ENCODE measurements at regions not wholly inside any gene's neighbourhood (a gene's known extent, or its start where the extent isn't known, plus 50 kb on each side); places are given as distances from the start of the nearest gene placed in this dataset.

DNA sequence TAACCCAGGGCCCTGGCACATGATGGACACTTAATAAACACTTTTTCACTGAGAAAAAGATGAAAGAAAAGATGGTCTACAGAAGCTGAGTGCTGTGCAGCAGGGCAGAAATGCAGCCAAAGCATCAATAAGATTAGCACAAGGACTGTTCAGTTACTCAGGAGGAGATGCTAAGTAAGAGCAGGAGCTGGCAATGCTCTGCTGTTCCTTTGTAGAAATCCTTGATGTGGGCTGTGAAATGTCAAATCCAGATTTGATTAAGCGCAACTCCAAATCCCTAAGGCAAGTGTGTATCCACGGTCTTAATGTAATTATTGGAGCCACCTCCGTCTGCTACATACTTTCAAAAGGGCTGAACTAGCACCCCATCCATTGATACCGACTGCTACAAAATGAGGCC, 151.8 kb upstream of the BTG1 start:
- intact Hi-C loops (cut with micrococcal nuclease; ENCODE audit: unreplicated experiment), result no loop called here
- no TSS peak for BruUV-seq (replicated peaks)
- no peaks in the 10 kb centered on the region; the same call in 1 of the 2 replicates for H3K27me3 ChIP-seq (ENCODE audit: control insufficient read depth, insufficient read depth, low read length)
- TF ChIP-seq, protein P1, sequence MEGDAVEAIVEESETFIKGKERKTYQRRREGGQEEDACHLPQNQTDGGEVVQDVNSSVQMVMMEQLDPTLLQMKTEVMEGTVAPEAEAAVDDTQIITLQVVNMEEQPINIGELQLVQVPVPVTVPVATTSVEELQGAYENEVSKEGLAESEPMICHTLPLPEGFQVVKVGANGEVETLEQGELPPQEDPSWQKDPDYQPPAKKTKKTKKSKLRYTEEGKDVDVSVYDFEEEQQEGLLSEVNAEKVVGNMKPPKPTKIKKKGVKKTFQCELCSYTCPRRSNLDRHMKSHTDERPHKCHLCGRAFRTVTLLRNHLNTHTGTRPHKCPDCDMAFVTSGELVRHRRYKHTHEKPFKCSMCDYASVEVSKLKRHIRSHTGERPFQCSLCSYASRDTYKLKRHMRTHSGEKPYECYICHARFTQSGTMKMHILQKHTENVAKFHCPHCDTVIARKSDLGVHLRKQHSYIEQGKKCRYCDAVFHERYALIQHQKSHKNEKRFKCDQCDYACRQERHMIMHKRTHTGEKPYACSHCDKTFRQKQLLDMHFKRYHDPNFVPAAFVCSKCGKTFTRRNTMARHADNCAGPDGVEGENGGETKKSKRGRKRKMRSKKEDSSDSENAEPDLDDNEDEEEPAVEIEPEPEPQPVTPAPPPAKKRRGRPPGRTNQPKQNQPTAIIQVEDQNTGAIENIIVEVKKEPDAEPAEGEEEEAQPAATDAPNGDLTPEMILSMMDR (IDR thresholded peaks at IDR 0.05), result no peak
- TF ChIP-seq, protein P2, sequence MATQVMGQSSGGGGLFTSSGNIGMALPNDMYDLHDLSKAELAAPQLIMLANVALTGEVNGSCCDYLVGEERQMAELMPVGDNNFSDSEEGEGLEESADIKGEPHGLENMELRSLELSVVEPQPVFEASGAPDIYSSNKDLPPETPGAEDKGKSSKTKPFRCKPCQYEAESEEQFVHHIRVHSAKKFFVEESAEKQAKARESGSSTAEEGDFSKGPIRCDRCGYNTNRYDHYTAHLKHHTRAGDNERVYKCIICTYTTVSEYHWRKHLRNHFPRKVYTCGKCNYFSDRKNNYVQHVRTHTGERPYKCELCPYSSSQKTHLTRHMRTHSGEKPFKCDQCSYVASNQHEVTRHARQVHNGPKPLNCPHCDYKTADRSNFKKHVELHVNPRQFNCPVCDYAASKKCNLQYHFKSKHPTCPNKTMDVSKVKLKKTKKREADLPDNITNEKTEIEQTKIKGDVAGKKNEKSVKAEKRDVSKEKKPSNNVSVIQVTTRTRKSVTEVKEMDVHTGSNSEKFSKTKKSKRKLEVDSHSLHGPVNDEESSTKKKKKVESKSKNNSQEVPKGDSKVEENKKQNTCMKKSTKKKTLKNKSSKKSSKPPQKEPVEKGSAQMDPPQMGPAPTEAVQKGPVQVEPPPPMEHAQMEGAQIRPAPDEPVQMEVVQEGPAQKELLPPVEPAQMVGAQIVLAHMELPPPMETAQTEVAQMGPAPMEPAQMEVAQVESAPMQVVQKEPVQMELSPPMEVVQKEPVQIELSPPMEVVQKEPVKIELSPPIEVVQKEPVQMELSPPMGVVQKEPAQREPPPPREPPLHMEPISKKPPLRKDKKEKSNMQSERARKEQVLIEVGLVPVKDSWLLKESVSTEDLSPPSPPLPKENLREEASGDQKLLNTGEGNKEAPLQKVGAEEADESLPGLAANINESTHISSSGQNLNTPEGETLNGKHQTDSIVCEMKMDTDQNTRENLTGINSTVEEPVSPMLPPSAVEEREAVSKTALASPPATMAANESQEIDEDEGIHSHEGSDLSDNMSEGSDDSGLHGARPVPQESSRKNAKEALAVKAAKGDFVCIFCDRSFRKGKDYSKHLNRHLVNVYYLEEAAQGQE (IDR thresholded peaks at IDR 0.05; ENCODE audit: insufficient read depth in 1 of 2, low read depth in 2 of 2, low read length in 1 of 2), result no peak
- TF ChIP-seq POLR2AphosphoS5 (IDR thresholded peaks at IDR 0.05; ENCODE audit: low read depth, low read length) (no peak), TCF7L2 (IDR thresholded peaks at IDR 0.05; ENCODE audit: low read depth, low read length) (no peak), SIN3A (IDR thresholded peaks at IDR 0.05; ENCODE audit: borderline replicate concordance, insufficient read depth, low read depth, low read length) (no peak)
- no peak overlapping the region for H3K27ac ChIP-seq (ENCODE audit: low read length)
- DNase-seq (ENCODE audit: low read depth, low spot score) (no peak), ATAC-seq (no peak)
- H3K36me3 ChIP-seq (ENCODE audit: control insufficient read depth, insufficient read depth, low read length), result no peaks in the 10 kb centered on the region
- CTCF ChIA-PET, result no interaction called here
- POLR2A ChIA-PET, result no interaction called here
- H3K4me1 ChIP-seq (ENCODE audit: control insufficient read depth, insufficient read depth, low read length), result no peaks in the 10 kb centered on the region
- H3K4me3 ChIP-seq (ENCODE audit: low read depth in 2 of 2, low read length in 2 of 2), result no peak overlapping the region
- H3K9me3 ChIP-seq (ENCODE audit: control insufficient read depth, insufficient read depth, low read depth, low read length), result no peaks in the 10 kb centered on the region
- in situ Hi-C loops (cut with HindIII; ENCODE audit: low pct_unique_long_range_greater_than_20kb, low sequenced_read_pairs), result no loop called here

DNA sequence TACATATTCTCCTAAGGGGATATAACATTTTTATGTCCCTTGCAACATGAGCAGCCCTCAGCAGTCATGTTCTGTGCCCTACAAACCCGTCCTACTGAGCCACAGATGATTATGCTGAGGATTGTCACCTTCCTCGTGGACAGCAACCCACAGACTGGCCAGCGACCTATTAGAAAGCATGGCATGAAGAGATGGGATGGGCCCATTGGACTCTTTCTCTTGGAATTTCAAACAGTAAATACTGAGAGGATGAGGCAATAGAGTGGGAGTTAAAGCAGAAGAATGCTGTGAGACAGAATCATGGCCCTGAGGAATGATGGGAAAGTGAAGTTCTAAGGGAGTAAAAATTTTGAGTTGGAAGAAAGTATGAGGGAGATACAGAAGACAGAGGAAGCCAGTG, 149.9 kb upstream of the BTG1 start:
- no peak overlapping the region for H3K4me3 ChIP-seq (ENCODE audit: low read depth in 2 of 2, low read length in 2 of 2)
- CTCF ChIA-PET, result no interaction called here
- no peak for ATAC-seq

More for the DNA sequence above, 149.9 kb upstream of the BTG1 start:
- Histone ChIP-seq H3K4me1 (ENCODE audit: control insufficient read depth, insufficient read depth, low read length) (no peaks in the 10 kb centered on the region), H3K27ac (ENCODE audit: low read length) (no peak overlapping the region), H3K36me3 (ENCODE audit: control insufficient read depth, insufficient read depth, low read length) (no peaks in the 10 kb centered on the region), H3K9me3 (ENCODE audit: control insufficient read depth, insufficient read depth, low read depth, low read length) (no peaks in the 10 kb centered on the region), H3K27me3 (ENCODE audit: control insufficient read depth, insufficient read depth, low read length) (no peaks in the 10 kb centered on the region; the same call in 1 of the 2 replicates)
- intact Hi-C loops (cut with micrococcal nuclease; ENCODE audit: unreplicated experiment) (no loop called here), in situ Hi-C loops (cut with HindIII; ENCODE audit: low pct_unique_long_range_greater_than_20kb, low sequenced_read_pairs) (no loop called here)
- no peak for DNase-seq (ENCODE audit: low read depth, low spot score)
- TF ChIP-seq SIN3A (IDR thresholded peaks at IDR 0.05; ENCODE audit: borderline replicate concordance, insufficient read depth, low read depth, low read length) (no peak), TCF7L2 (IDR thresholded peaks at IDR 0.05; ENCODE audit: low read depth, low read length) (no peak), POLR2AphosphoS5 (IDR thresholded peaks at IDR 0.05; ENCODE audit: low read depth, low read length) (no peak)
- TF ChIP-seq, protein P2 (IDR thresholded peaks at IDR 0.05; ENCODE audit: insufficient read depth in 1 of 2, low read depth in 2 of 2, low read length in 1 of 2), result no peak
- TF ChIP-seq, protein P1 (IDR thresholded peaks at IDR 0.05), result no peak
- POLR2A ChIA-PET, result no interaction called here
- BruUV-seq (replicated peaks), result no TSS peak
